ENCODE measurements at regions not wholly inside any gene's neighbourhood (a gene's known extent, or its start where the extent isn't known, plus 50 kb on each side); places are given as distances from the start of the nearest gene placed in this dataset.
"Not testable (repeated sequence)": the region's sequence is repeated elsewhere in the genome, so short reads cannot be mapped to it uniquely, and the experiment has no call there.

GRCh38 chr2:18065249-18065648 lies 186.8 kb downstream of the KCNS3 start:
- Mint-ChIP-seq H3K36me3 (ENCODE audit: low read depth) (no peaks in the 10 kb centered on the region), H3K4me1 (ENCODE audit: low read depth) (no peaks in the 10 kb centered on the region), H3K4me3 (no peak overlapping the region), H3K9me3 (no peaks in the 10 kb centered on the region), H3K27me3 (ENCODE audit: low read depth) (no peaks in the 10 kb centered on the region), H3K27ac (no peak overlapping the region)
- DNase-seq (ENCODE audit: low spot score): no peak

GRCh38 chr2:18063826-18064470 lies 185.5 kb downstream of the KCNS3 start:
- DNase-seq (ENCODE audit: low spot score): no peak
- no peak overlapping the region for H3K4me3 Mint-ChIP-seq
- H3K27me3 Mint-ChIP-seq (ENCODE audit: low read depth): no peaks in the 10 kb centered on the region
- H3K36me3 Mint-ChIP-seq (ENCODE audit: low read depth): no peaks in the 10 kb centered on the region
- no peaks in the 10 kb centered on the region for H3K4me1 Mint-ChIP-seq (ENCODE audit: low read depth)
- H3K9me3 Mint-ChIP-seq: no peaks in the 10 kb centered on the region
- H3K27ac Mint-ChIP-seq: no peak overlapping the region

- H3K36me3 Mint-ChIP-seq (ENCODE audit: low read depth): no peaks in the 10 kb centered on the region
- no peak overlapping the region for H3K4me3 Mint-ChIP-seq
- H3K9me3 Mint-ChIP-seq: no peaks in the 10 kb centered on the region
- H3K4me1 Mint-ChIP-seq (ENCODE audit: low read depth): no peaks in the 10 kb centered on the region
- H3K27ac Mint-ChIP-seq: no peak overlapping the region
- no peak for DNase-seq (ENCODE audit: low spot score)
- no peaks in the 10 kb centered on the region for H3K27me3 Mint-ChIP-seq (ENCODE audit: low read depth)
Measured at GRCh38 chr2:18062892-18063291, 184.4 kb downstream of the KCNS3 start.

- no peak overlapping the region for H3K27ac Mint-ChIP-seq
Measured at GRCh38 chr2:18061717-18062116, 183.2 kb downstream of the KCNS3 start.

GRCh38 chr2:18057657-18058056 lies 179.2 kb downstream of the KCNS3 start:
- Mint-ChIP-seq H3K4me1 (ENCODE audit: low read depth) (no peaks in the 10 kb centered on the region), H3K36me3 (ENCODE audit: low read depth) (no peaks in the 10 kb centered on the region), H3K9me3 (no peaks in the 10 kb centered on the region), H3K4me3 (no peak overlapping the region), H3K27ac (no peak overlapping the region), H3K27me3 (ENCODE audit: low read depth) (no peaks in the 10 kb centered on the region)
- DNase-seq (ENCODE audit: low spot score): no peak

More at GRCh38 chr2:18061717-18062116, 183.2 kb downstream of the KCNS3 start:
- DNase-seq (ENCODE audit: low spot score): no peak
- Mint-ChIP-seq H3K4me1 (ENCODE audit: low read depth) (no peaks in the 10 kb centered on the region), H3K4me3 (no peak overlapping the region), H3K9me3 (no peaks in the 10 kb centered on the region), H3K36me3 (ENCODE audit: low read depth) (no peaks in the 10 kb centered on the region), H3K27me3 (ENCODE audit: low read depth) (no peaks in the 10 kb centered on the region)

- no peaks in the 10 kb centered on the region for H3K36me3 Mint-ChIP-seq (ENCODE audit: low read depth)
- no peak for DNase-seq (ENCODE audit: low spot score)
- no peak overlapping the region for H3K4me3 Mint-ChIP-seq
- H3K27ac Mint-ChIP-seq: no peak overlapping the region
- H3K4me1 Mint-ChIP-seq (ENCODE audit: low read depth): no peaks in the 10 kb centered on the region
- H3K27me3 Mint-ChIP-seq (ENCODE audit: low read depth): no peaks in the 10 kb centered on the region
- no peaks in the 10 kb centered on the region for H3K9me3 Mint-ChIP-seq
Measured at GRCh38 chr2:18055290-18055689, 176.8 kb downstream of the KCNS3 start.

GRCh38 chr2:18050001-18050400 lies 171.5 kb downstream of the KCNS3 start:
- Mint-ChIP-seq H3K27ac (no peak overlapping the region), H3K9me3 (no peaks in the 10 kb centered on the region), H3K4me3 (no peak overlapping the region), H3K27me3 (ENCODE audit: low read depth) (no peaks in the 10 kb centered on the region), H3K36me3 (ENCODE audit: low read depth) (no peaks in the 10 kb centered on the region), H3K4me1 (ENCODE audit: low read depth) (no peaks in the 10 kb centered on the region)
- no peak for DNase-seq (ENCODE audit: low spot score)

GRCh38 chr2:18049325-18049724 lies 170.9 kb downstream of the KCNS3 start:
- Mint-ChIP-seq H3K27ac (no peak overlapping the region), H3K27me3 (ENCODE audit: low read depth) (no peaks in the 10 kb centered on the region), H3K36me3 (ENCODE audit: low read depth) (no peaks in the 10 kb centered on the region), H3K4me3 (no peak overlapping the region), H3K9me3 (no peaks in the 10 kb centered on the region), H3K4me1 (ENCODE audit: low read depth) (no peaks in the 10 kb centered on the region)
- no peak for DNase-seq (ENCODE audit: low spot score)

- no peaks in the 10 kb centered on the region for H3K9me3 Mint-ChIP-seq
- H3K4me1 Mint-ChIP-seq (ENCODE audit: low read depth): no peaks in the 10 kb centered on the region
- no peak overlapping the region for H3K27ac Mint-ChIP-seq
- H3K4me3 Mint-ChIP-seq: no peak overlapping the region
- no peak for DNase-seq (ENCODE audit: low spot score)
- H3K36me3 Mint-ChIP-seq (ENCODE audit: low read depth): no peaks in the 10 kb centered on the region
- H3K27me3 Mint-ChIP-seq (ENCODE audit: low read depth): no peaks in the 10 kb centered on the region
Measured at GRCh38 chr2:18047896-18048657, 169.6 kb downstream of the KCNS3 start.

GRCh38 chr2:18047213-18047611 lies 168.7 kb downstream of the KCNS3 start:
- H3K36me3 Mint-ChIP-seq (ENCODE audit: low read depth): no peaks in the 10 kb centered on the region
- no peak overlapping the region for H3K4me3 Mint-ChIP-seq
- no peak overlapping the region for H3K27ac Mint-ChIP-seq
- no peaks in the 10 kb centered on the region for H3K9me3 Mint-ChIP-seq
- H3K27me3 Mint-ChIP-seq (ENCODE audit: low read depth): no peaks in the 10 kb centered on the region
- H3K4me1 Mint-ChIP-seq (ENCODE audit: low read depth): no peaks in the 10 kb centered on the region
- no peak for DNase-seq (ENCODE audit: low spot score)

GRCh38 chr2:18046558-18047212 lies 168.2 kb downstream of the KCNS3 start:
- Mint-ChIP-seq H3K4me1 (ENCODE audit: low read depth) (no peaks in the 10 kb centered on the region), H3K4me3 (no peak overlapping the region)
- no peak for DNase-seq (ENCODE audit: low spot score)

GRCh38 chr2:18046017-18046416 lies 167.6 kb downstream of the KCNS3 start:
- H3K36me3 Mint-ChIP-seq (ENCODE audit: low read depth): no peaks in the 10 kb centered on the region
- H3K9me3 Mint-ChIP-seq: no peaks in the 10 kb centered on the region
- no peak overlapping the region for H3K27ac Mint-ChIP-seq
- H3K27me3 Mint-ChIP-seq (ENCODE audit: low read depth): no peaks in the 10 kb centered on the region
- H3K4me3 Mint-ChIP-seq: no peak overlapping the region
- no peaks in the 10 kb centered on the region for H3K4me1 Mint-ChIP-seq (ENCODE audit: low read depth)
- no peak for DNase-seq (ENCODE audit: low spot score)

More at GRCh38 chr2:18046558-18047212, 168.2 kb downstream of the KCNS3 start:
- no peaks in the 10 kb centered on the region for H3K27me3 Mint-ChIP-seq (ENCODE audit: low read depth)
- no peaks in the 10 kb centered on the region for H3K36me3 Mint-ChIP-seq (ENCODE audit: low read depth)
- no peaks in the 10 kb centered on the region for H3K9me3 Mint-ChIP-seq
- H3K27ac Mint-ChIP-seq: no peak overlapping the region

GRCh38 chr2:18045230-18045629 lies 166.8 kb downstream of the KCNS3 start:
- Mint-ChIP-seq H3K9me3 (no peaks in the 10 kb centered on the region), H3K27me3 (ENCODE audit: low read depth) (no peaks in the 10 kb centered on the region), H3K4me1 (ENCODE audit: low read depth) (no peaks in the 10 kb centered on the region), H3K36me3 (ENCODE audit: low read depth) (no peaks in the 10 kb centered on the region), H3K27ac (no peak overlapping the region), H3K4me3 (no peak overlapping the region)
- DNase-seq (ENCODE audit: low spot score): no peak

- H3K4me3 Mint-ChIP-seq; H3K36me3 Mint-ChIP-seq (ENCODE audit: low read depth); H3K27ac Mint-ChIP-seq; H3K27me3 Mint-ChIP-seq (ENCODE audit: low read depth); H3K4me1 Mint-ChIP-seq (ENCODE audit: low read depth); DNase-seq (ENCODE audit: low spot score): not testable (repeated sequence)
- peaks cover 27% of the 10 kb centered on the region for H3K9me3 Mint-ChIP-seq
Measured at GRCh38 chr2:18017381-18017780, 138.9 kb downstream of the KCNS3 start.

Data from T-helper 2 cell treated with Interferon-gamma antibody and Interleukin-4, amounts not matched to agents 5 μg/mL and 100 μg/mL, for 36 hours (primary cell).